ENCODE measurements at regions not wholly inside any gene's neighbourhood (a gene's known extent, or its start where the extent isn't known, plus 50 kb on each side); places are given as distances from the start of the nearest gene placed in this dataset.

DNA sequence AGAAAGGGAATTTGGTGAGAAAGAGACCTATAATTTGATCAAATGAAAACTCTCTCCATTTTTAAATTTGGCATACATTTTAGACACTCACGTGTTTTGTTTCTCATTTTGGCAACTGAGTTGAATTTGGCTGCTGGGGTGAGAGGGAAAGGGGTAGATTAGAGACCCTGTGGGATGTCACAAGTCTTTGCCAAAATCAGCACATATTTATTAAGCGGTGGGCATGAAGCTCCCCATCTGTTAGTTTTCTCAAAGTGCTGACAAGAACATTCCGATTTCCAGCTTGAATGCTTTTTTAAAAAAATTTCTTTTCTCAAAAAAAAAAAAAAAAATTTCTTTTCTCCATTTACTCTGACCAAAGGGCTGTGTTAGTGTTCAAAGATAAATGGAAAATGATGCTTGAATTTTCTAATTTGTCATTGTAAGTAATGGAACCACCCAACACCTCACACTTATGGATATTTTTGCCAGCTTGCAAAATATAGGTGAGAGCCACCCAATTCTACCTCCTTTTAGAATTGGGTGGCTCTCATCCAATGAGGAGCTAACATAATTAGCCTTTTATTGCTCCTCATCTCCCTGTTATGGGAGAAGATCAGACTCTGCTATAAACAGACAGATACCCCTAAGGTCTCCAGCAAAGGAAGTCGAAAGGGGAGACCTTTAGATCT, 222.9 kb upstream of the FN1 start:
- no peaks in the 10 kb centered on the region for H3K27me3 ChIP-seq (ENCODE audit: control insufficient read depth in 4 of 4, insufficient read depth in 4 of 4, low read length in 3 of 4)
- H3K4me1 ChIP-seq (ENCODE audit: control insufficient read depth in 4 of 4, insufficient read depth in 4 of 4, low read length in 3 of 4), result peaks cover 0 to 10% (median 4%) of the 10 kb centered on the region in 4 donors
- 81% methylated on average over 4 of the region's 4 CpGs for WGBS
- TF ChIP-seq TAF1 (conservative IDR thresholded peaks at IDR 0.05), result no peak
- no peak for TF ChIP-seq NR2F2 (IDR thresholded peaks at IDR 0.05)
- no peak for TF ChIP-seq JUND (IDR thresholded peaks at IDR 0.05)
- no peak for TF ChIP-seq EGR1 (IDR thresholded peaks at IDR 0.05; ENCODE audit: low read depth in 2 of 2)
- no peak for TF ChIP-seq FOXA2 (IDR thresholded peaks at IDR 0.05)
- no peak for TF ChIP-seq FOXA1 (IDR thresholded peaks at IDR 0.05)
- no peak for TF ChIP-seq RXRA (IDR thresholded peaks at IDR 0.05)
- TF ChIP-seq HNF4G (IDR thresholded peaks at IDR 0.05), result no peak
- TF ChIP-seq, protein P1, sequence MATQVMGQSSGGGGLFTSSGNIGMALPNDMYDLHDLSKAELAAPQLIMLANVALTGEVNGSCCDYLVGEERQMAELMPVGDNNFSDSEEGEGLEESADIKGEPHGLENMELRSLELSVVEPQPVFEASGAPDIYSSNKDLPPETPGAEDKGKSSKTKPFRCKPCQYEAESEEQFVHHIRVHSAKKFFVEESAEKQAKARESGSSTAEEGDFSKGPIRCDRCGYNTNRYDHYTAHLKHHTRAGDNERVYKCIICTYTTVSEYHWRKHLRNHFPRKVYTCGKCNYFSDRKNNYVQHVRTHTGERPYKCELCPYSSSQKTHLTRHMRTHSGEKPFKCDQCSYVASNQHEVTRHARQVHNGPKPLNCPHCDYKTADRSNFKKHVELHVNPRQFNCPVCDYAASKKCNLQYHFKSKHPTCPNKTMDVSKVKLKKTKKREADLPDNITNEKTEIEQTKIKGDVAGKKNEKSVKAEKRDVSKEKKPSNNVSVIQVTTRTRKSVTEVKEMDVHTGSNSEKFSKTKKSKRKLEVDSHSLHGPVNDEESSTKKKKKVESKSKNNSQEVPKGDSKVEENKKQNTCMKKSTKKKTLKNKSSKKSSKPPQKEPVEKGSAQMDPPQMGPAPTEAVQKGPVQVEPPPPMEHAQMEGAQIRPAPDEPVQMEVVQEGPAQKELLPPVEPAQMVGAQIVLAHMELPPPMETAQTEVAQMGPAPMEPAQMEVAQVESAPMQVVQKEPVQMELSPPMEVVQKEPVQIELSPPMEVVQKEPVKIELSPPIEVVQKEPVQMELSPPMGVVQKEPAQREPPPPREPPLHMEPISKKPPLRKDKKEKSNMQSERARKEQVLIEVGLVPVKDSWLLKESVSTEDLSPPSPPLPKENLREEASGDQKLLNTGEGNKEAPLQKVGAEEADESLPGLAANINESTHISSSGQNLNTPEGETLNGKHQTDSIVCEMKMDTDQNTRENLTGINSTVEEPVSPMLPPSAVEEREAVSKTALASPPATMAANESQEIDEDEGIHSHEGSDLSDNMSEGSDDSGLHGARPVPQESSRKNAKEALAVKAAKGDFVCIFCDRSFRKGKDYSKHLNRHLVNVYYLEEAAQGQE (IDR thresholded peaks at IDR 0.05), result no peak
- no peak for TF ChIP-seq HNF4A (conservative IDR thresholded peaks at IDR 0.05)
- TF ChIP-seq SP1 (IDR thresholded peaks at IDR 0.05), result no peak
- TF ChIP-seq, protein P2, sequence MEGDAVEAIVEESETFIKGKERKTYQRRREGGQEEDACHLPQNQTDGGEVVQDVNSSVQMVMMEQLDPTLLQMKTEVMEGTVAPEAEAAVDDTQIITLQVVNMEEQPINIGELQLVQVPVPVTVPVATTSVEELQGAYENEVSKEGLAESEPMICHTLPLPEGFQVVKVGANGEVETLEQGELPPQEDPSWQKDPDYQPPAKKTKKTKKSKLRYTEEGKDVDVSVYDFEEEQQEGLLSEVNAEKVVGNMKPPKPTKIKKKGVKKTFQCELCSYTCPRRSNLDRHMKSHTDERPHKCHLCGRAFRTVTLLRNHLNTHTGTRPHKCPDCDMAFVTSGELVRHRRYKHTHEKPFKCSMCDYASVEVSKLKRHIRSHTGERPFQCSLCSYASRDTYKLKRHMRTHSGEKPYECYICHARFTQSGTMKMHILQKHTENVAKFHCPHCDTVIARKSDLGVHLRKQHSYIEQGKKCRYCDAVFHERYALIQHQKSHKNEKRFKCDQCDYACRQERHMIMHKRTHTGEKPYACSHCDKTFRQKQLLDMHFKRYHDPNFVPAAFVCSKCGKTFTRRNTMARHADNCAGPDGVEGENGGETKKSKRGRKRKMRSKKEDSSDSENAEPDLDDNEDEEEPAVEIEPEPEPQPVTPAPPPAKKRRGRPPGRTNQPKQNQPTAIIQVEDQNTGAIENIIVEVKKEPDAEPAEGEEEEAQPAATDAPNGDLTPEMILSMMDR (IDR thresholded peaks at IDR 0.05; ENCODE audit: low read depth, low read length, missing input control), result no peak
- no peak for TF ChIP-seq RAD21 (IDR thresholded peaks at IDR 0.05)
- TF ChIP-seq, protein P3, sequence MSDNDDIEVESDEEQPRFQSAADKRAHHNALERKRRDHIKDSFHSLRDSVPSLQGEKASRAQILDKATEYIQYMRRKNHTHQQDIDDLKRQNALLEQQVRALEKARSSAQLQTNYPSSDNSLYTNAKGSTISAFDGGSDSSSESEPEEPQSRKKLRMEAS (IDR thresholded peaks at IDR 0.05), result no peak
- TF ChIP-seq GABPA (IDR thresholded peaks at IDR 0.05 in 1 of 2, conservative IDR thresholded peaks at IDR 0.05 in 1 of 2), result no peak
- no peaks in the 10 kb centered on the region for H3K9me3 ChIP-seq (ENCODE audit: control insufficient read depth in 4 of 4, low read length in 3 of 4)
- no peaks in the 10 kb centered on the region for H3K36me3 ChIP-seq (ENCODE audit: control insufficient read depth in 4 of 4, insufficient read depth in 3 of 4, low read depth in 1 of 4, low read length in 3 of 4)
- DNase-seq (ENCODE audit: low spot score), result no peak
- H3K4me3 ChIP-seq (ENCODE audit: low read depth in 1 of 3, low read length in 3 of 3), result no peak overlapping the region
- H3K27ac ChIP-seq (ENCODE audit: low read depth in 1 of 2, low read length in 2 of 2), result no peak overlapping the region
- H3K9ac ChIP-seq (ENCODE audit: low read depth in 1 of 2, low read length in 2 of 2), result no peak overlapping the region

DNA sequence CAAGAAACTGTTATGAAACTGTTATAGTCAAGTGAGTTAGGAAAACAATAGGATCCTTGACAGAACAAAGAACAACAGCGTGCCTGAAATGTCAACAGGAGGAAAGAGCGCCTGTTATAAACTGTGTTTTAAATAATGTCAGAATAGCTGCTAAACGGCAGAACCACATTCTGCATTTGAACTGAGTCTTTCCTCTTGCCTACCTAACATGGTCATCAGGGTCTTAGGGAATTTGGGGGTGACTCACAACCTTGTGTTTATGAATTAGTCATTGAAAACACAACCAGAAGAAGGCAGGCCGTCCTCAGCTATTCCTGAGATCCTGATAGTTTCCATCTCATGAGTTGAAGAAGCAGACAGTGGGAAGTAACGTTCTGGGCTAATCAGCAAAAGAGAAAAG, 222.0 kb upstream of the FN1 start:
- TF ChIP-seq FOXA1 (IDR thresholded peaks at IDR 0.05) (no peak), YY1 (IDR thresholded peaks at IDR 0.05) (no peak)
- TF ChIP-seq, protein P3 (IDR thresholded peaks at IDR 0.05), result no peak
- no peak overlapping the region for H3K9ac ChIP-seq (ENCODE audit: low read depth in 1 of 2, low read length in 2 of 2)
- no peaks in the 10 kb centered on the region for H3K27me3 ChIP-seq (ENCODE audit: control insufficient read depth in 4 of 4, insufficient read depth in 4 of 4, low read length in 3 of 4)
- H3K36me3 ChIP-seq (ENCODE audit: control insufficient read depth in 4 of 4, insufficient read depth in 3 of 4, low read depth in 1 of 4, low read length in 3 of 4), result no peaks in the 10 kb centered on the region
- 86% methylated on average over 5 of the region's 5 CpGs for WGBS
- no peak overlapping the region for H3K27ac ChIP-seq (ENCODE audit: low read depth in 1 of 2, low read length in 2 of 2)
- H3K4me1 ChIP-seq (ENCODE audit: control insufficient read depth in 4 of 4, insufficient read depth in 4 of 4, low read length in 3 of 4), result peaks cover 0 to 10% (median 5%) of the 10 kb centered on the region in 4 donors
- H3K4me3 ChIP-seq (ENCODE audit: low read depth in 1 of 3, low read length in 3 of 3), result no peak overlapping the region
- DNase-seq (ENCODE audit: low spot score), result no peak
- no peaks in the 10 kb centered on the region for H3K9me3 ChIP-seq (ENCODE audit: control insufficient read depth in 4 of 4, low read length in 3 of 4)

Data from liver (tissue), 8 donors.